HUES6 (cell line): ENCODE measurements at regions not wholly inside any gene's neighbourhood (a gene's known extent, or its start where the extent isn't known, plus 50 kb on each side); places are given as distances from the start of the nearest gene placed in this dataset.

ENCODE experiments used
- H3K27ac ChIP-seq: 2 replicates; pipeline ENCODE4 v1.7.0; 2013; ENCODE audit warnings: low read depth, mild to moderate bottlenecking, low read length, inconsistent platforms
- H3K27me3 ChIP-seq: 2 replicates; pipeline ENCODE4 v1.6.1; 2013; ENCODE audit warnings: low read length; ENCODE audit not compliant: control insufficient read depth, insufficient read depth
- H3K36me3 ChIP-seq: 2 replicates; pipeline ENCODE4 v1.6.1; 2013; ENCODE audit warnings: low read length; ENCODE audit not compliant: control insufficient read depth, insufficient read depth
- H3K4me1 ChIP-seq: 2 replicates; pipeline ENCODE4 v1.6.1; 2013; ENCODE audit warnings: low read length; ENCODE audit not compliant: control insufficient read depth, insufficient read depth
- H3K4me3 ChIP-seq: 2 replicates; pipeline ENCODE4 v1.5.1; 2013; ENCODE audit warnings: low read depth, low read length
- H3K9ac ChIP-seq: one replicate; pipeline ENCODE4 v1.6.1; 2013; ENCODE audit warnings: mild to moderate bottlenecking, low read length
- H3K9me3 ChIP-seq: 2 replicates; pipeline ENCODE4 v1.6.1; 2013; ENCODE audit warnings: low read depth, low read length; ENCODE audit not compliant: control insufficient read depth, insufficient read depth

DNA sequence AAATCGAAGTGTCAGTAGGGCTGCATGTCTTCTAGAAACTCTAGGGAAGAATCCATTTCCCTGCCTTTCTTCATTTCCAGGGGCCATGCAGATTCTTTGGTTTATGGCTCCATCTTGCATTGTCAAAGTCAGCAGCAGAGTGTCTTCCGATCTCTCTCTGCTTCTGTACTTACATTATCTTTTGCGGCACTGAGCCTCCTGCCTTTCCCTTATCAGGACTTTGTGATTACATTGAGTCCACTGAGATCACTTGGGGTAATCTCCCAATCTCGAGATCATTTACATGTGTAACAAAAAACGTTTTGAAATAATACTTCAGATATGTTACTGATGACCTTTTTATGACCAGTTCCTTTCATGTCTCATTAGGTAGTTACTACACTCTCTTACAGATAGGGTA, 695.9 kb downstream of the NSUN3 start:
- Histone ChIP-seq H3K4me3 (no peak overlapping the region), H3K4me1 (no peaks in the 10 kb centered on the region), H3K27me3 (no peaks in the 10 kb centered on the region), H3K27ac (no peak overlapping the region), H3K9ac (no peak overlapping the region), H3K36me3 (no peaks in the 10 kb centered on the region), H3K9me3 (no peaks in the 10 kb centered on the region)

DNA sequence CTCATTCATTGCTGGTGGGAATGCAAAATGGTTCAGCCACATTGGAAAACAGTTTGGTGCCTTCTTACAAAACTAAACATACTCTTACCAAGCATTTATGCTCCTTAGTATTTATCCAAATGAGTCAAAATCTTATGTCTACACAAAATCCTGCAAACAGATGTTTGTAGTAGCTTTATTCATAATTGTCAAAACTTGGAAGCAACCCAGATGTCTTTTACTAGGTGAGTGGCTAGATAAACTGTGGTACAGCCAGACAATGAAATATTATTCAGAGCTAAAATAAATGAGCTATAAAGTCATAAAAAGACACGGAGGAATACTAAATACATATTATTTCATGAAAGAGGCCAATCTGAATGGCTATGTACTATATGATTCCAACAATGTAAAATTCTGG, 709.5 kb downstream of the NSUN3 start:
- H3K4me3 ChIP-seq: no peak overlapping the region
- H3K9me3 ChIP-seq: no peaks in the 10 kb centered on the region
- H3K36me3 ChIP-seq: no peaks in the 10 kb centered on the region
- H3K9ac ChIP-seq: no peak overlapping the region
- H3K27ac ChIP-seq: no peak overlapping the region
- no peaks in the 10 kb centered on the region for H3K4me1 ChIP-seq
- no peaks in the 10 kb centered on the region for H3K27me3 ChIP-seq

- H3K27ac ChIP-seq: no peak overlapping the region
- no peak overlapping the region for H3K4me3 ChIP-seq
- no peaks in the 10 kb centered on the region for H3K36me3 ChIP-seq
These were observed 712.9 kb downstream of the NSUN3 start for GRCh38 chr3:94775746-94776145.

DNA sequence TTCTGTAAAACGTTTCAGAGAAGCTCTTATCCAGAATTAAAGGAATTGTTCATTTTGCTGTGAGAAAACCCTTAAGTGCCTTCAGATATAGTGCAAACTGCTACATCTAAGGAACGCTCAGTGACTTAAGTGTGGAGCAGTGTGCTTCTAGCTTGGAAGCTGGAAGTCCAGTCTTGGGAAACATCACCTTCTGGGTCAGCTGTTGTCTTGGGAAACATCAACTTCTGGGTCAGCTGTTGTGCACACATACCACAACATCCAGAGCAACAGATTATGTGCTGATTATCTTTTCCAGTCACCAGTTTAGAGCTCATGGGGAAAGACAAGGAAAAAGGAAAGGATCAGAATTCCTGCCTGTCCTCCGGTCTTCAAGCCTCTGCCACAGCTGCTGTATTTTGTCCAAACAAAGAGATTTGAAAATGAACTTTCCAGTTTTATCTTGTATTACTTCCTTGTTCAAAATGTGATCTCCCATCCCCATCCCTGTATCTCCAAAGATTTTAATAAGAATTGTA, 713.6 kb downstream of the NSUN3 start:
- no peaks in the 10 kb centered on the region for H3K27me3 ChIP-seq
- H3K9me3 ChIP-seq: no peaks in the 10 kb centered on the region
- no peak overlapping the region for H3K27ac ChIP-seq
- H3K4me3 ChIP-seq: no peak overlapping the region
- H3K36me3 ChIP-seq: no peaks in the 10 kb centered on the region
- H3K4me1 ChIP-seq: no peaks in the 10 kb centered on the region
- no peak overlapping the region for H3K9ac ChIP-seq

More at GRCh38 chr3:94775746-94776145, 712.9 kb downstream of the NSUN3 start:
- Histone ChIP-seq H3K9me3 (no peaks in the 10 kb centered on the region), H3K4me1 (no peaks in the 10 kb centered on the region), H3K27me3 (no peaks in the 10 kb centered on the region), H3K9ac (no peak overlapping the region)

- Histone ChIP-seq H3K4me1 (no peaks in the 10 kb centered on the region), H3K27ac (no peak overlapping the region), H3K9me3 (no peaks in the 10 kb centered on the region), H3K9ac (no peak overlapping the region), H3K27me3 (no peaks in the 10 kb centered on the region), H3K36me3 (no peaks in the 10 kb centered on the region), H3K4me3 (no peak overlapping the region)
These were observed 715.4 kb downstream of the NSUN3 start for GRCh38 chr3:94778289-94778688.

- Histone ChIP-seq H3K36me3 (no peaks in the 10 kb centered on the region), H3K4me3 (no peak overlapping the region), H3K4me1 (no peaks in the 10 kb centered on the region), H3K9ac (no peak overlapping the region), H3K27me3 (no peaks in the 10 kb centered on the region), H3K27ac (no peak overlapping the region), H3K9me3 (no peaks in the 10 kb centered on the region)
These were observed 716.1 kb downstream of the NSUN3 start for GRCh38 chr3:94778814-94779494.

DNA sequence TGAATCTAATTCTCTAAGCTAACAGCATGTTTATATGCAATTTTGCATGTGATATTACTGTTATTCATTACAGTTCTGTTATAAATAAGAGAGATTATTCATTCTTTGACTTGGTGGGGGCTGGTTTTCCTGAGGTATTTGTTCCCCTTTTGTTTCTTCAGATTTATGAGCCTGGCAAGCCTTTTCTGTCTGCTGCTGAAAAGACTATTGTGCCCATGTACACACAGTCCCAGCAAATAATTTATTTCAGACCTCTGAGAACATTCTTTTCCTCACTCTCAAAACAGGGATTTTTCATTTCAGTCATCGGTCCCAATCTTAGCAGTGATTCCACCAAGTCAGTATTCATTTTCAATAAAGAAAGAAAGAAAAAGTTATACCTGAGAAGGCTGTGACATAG, 716.8 kb downstream of the NSUN3 start:
- Histone ChIP-seq H3K36me3 (no peaks in the 10 kb centered on the region), H3K4me1 (no peaks in the 10 kb centered on the region), H3K9ac (no peak overlapping the region), H3K4me3 (no peak overlapping the region), H3K9me3 (no peaks in the 10 kb centered on the region), H3K27ac (no peak overlapping the region), H3K27me3 (no peaks in the 10 kb centered on the region)

GRCh38 chr3:94784274-94784673, 721.4 kb downstream of the NSUN3 start:
- Histone ChIP-seq H3K27ac (no peak overlapping the region), H3K9me3 (no peaks in the 10 kb centered on the region), H3K27me3 (no peaks in the 10 kb centered on the region), H3K36me3 (no peaks in the 10 kb centered on the region), H3K9ac (no peak overlapping the region), H3K4me1 (no peaks in the 10 kb centered on the region), H3K4me3 (no peak overlapping the region)

- Histone ChIP-seq H3K9me3 (no peaks in the 10 kb centered on the region), H3K27me3 (no peaks in the 10 kb centered on the region), H3K4me3 (no peak overlapping the region), H3K36me3 (no peaks in the 10 kb centered on the region), H3K27ac (no peak overlapping the region), H3K9ac (no peak overlapping the region), H3K4me1 (no peaks in the 10 kb centered on the region)
These were observed 724.2 kb downstream of the NSUN3 start for GRCh38 chr3:94787066-94787465.

- no peaks in the 10 kb centered on the region for H3K9me3 ChIP-seq
- no peak overlapping the region for H3K4me3 ChIP-seq
- no peaks in the 10 kb centered on the region for H3K4me1 ChIP-seq
- H3K36me3 ChIP-seq: no peaks in the 10 kb centered on the region
- H3K27me3 ChIP-seq: no peaks in the 10 kb centered on the region
- H3K9ac ChIP-seq: no peak overlapping the region
- no peak overlapping the region for H3K27ac ChIP-seq
These were observed 724.9 kb downstream of the NSUN3 start for GRCh38 chr3:94787734-94788270.

- Histone ChIP-seq H3K9me3 (no peaks in the 10 kb centered on the region), H3K4me1 (no peaks in the 10 kb centered on the region), H3K27me3 (no peaks in the 10 kb centered on the region)
These were observed 731.7 kb downstream of the NSUN3 start for GRCh38 chr3:94794563-94794962.

More at GRCh38 chr3:94794563-94794962, 731.7 kb downstream of the NSUN3 start:
- Histone ChIP-seq H3K4me3 (no peak overlapping the region), H3K9ac (no peak overlapping the region), H3K36me3 (no peaks in the 10 kb centered on the region), H3K27ac (no peak overlapping the region)
